Activated naive CD8-positive, alpha-beta T cell (primary cell): ENCODE measurements at regions not wholly inside any gene's neighbourhood (a gene's known extent, or its start where the extent isn't known, plus 50 kb on each side); places are given as distances from the start of the nearest gene placed in this dataset.
"Not testable (repeated sequence)": the region's sequence is repeated elsewhere in the genome, so short reads cannot be mapped to it uniquely, and the experiment has no call there.

Experiments
- H3K27ac Mint-ChIP-seq: one replicate; pipeline ENCODE4 v1.8.0; 2021; ENCODE audit warnings: mixed read lengths
- H3K27me3 Mint-ChIP-seq: one replicate; pipeline ENCODE4 v1.8.0; 2021; ENCODE audit warnings: mixed read lengths
- H3K36me3 Mint-ChIP-seq: one replicate; pipeline ENCODE4 v1.8.0; 2021; ENCODE audit warnings: mixed read lengths
- H3K4me1 Mint-ChIP-seq: one replicate; pipeline ENCODE4 v1.8.0; 2021; ENCODE audit warnings: low read depth, mixed read lengths
- H3K4me3 Mint-ChIP-seq: one replicate; pipeline ENCODE4 v1.8.0; 2021; ENCODE audit warnings: mild to moderate bottlenecking, mixed read lengths
- H3K9me3 Mint-ChIP-seq: one replicate; pipeline ENCODE4 v1.8.0; 2021; ENCODE audit warnings: low read depth, mixed read lengths

DNA sequence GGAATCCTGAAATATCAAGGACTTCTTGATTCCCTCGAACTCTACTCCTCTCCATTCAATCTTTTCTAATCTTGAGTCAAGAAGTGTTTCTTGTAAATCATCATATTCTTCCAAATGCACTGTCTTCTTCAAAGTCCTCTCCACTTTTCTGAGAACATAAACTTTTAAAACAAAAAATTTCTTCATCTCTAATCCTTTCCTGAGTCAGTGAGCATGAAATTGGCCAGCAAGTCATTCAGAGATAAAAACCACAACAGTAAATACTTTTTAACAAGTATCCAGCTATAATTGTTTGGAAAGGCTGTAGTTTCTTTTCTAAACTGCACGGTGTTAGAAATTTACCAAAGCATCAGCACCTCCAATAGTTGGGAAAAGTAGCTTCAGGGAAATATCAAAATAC, 312.6 kb upstream of the GALNT5 start:
- no peaks in the 10 kb centered on the region for H3K36me3 Mint-ChIP-seq
- H3K27ac Mint-ChIP-seq, result no peak overlapping the region
- no peaks in the 10 kb centered on the region for H3K4me1 Mint-ChIP-seq
- no peaks in the 10 kb centered on the region for H3K9me3 Mint-ChIP-seq
- no peaks in the 10 kb centered on the region for H3K27me3 Mint-ChIP-seq
- no peak overlapping the region for H3K4me3 Mint-ChIP-seq

DNA sequence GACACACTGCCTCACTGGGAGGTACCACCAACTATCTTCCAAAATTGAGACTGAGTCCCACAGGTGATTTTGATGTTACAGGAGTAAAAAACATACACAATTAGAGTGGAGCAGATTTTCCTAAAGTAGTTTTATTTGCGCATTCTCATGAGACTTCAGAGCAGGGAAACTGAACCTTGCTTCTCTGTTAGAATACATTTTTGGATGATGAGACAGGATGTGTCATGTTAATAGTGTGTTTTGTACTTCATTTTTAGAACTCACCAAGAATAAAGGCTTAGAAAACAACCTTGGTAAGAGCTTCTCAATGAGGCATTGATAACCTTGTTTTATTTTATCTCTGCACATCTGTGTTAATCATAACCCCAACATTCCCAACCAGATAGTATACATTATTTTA, 310.2 kb upstream of the GALNT5 start:
- H3K4me3 Mint-ChIP-seq, result no peak overlapping the region
- H3K27me3 Mint-ChIP-seq, result no peaks in the 10 kb centered on the region
- no peaks in the 10 kb centered on the region for H3K4me1 Mint-ChIP-seq
- H3K27ac Mint-ChIP-seq, result no peak overlapping the region
- no peaks in the 10 kb centered on the region for H3K36me3 Mint-ChIP-seq
- no peaks in the 10 kb centered on the region for H3K9me3 Mint-ChIP-seq

DNA sequence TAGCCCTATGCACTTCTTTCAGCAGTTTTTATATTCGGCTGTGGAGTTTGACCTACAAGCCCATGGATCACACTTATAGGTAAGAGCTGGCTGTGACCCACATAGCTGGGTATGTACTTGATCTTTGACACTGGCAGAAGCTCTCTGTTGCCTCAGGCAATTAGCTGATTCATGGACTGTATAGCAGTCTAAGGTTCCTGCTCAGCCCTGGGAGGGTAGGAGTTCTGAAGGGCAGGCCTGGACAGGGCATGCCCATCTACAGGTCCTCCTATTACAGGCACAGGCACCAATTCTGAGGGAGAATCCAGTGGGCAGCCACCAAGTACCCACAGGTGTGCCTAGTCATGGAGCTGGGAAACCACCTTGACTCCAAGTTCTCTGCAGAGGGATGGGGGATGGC, 301.8 kb upstream of the GALNT5 start:
- Mint-ChIP-seq H3K9me3 (no peaks in the 10 kb centered on the region), H3K27me3 (no peaks in the 10 kb centered on the region), H3K4me3 (no peak overlapping the region), H3K4me1 (no peaks in the 10 kb centered on the region), H3K36me3 (no peaks in the 10 kb centered on the region), H3K27ac (no peak overlapping the region)

DNA sequence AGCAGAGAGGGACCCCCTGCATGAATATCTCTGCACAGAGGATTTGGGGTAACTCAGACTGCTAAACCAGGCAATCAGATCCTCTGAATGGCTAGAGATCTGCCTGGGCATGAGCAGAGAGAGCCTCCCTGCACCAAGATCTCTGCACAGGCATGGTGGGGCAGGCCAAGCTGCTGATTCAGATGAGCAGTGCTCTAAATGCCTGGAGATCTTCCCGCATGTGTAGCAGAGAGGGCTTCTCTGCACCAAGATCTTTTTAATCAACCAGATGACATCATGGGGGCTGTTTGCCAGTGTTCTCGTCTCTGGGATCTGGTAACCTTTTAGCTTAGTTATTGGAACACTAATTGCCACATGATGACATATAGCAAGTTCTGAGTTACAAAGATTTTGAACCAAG, 301.3 kb upstream of the GALNT5 start:
- Mint-ChIP-seq H3K27me3 (no peaks in the 10 kb centered on the region), H3K36me3 (no peaks in the 10 kb centered on the region), H3K4me1 (no peaks in the 10 kb centered on the region), H3K27ac (no peak overlapping the region), H3K4me3 (no peak overlapping the region), H3K9me3 (no peaks in the 10 kb centered on the region)

DNA sequence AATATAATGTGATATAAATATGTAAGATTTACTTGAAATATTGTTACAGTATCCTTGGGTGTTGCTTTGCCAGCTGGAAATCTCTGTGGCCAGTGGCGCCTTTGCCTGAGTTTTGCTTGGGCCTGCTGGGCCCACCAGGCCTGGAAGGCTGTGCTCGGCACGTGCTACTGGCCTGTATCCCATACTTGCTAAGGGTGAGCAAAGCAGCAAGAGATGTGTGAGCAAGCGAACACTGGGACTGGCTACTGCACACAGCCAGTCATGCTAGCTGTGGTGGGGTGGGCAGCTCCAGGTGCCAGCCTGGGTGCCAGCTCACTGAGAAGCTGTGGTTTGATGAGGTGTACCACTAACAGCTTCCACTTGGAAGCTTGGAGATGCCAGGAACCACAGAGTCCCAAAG, 299.1 kb upstream of the GALNT5 start:
- Mint-ChIP-seq H3K4me1 (no peaks in the 10 kb centered on the region), H3K9me3 (peaks cover 4% of the 10 kb centered on the region), H3K36me3 (no peaks in the 10 kb centered on the region), H3K4me3 (no peak overlapping the region), H3K27me3 (no peaks in the 10 kb centered on the region), H3K27ac (no peak overlapping the region)

DNA sequence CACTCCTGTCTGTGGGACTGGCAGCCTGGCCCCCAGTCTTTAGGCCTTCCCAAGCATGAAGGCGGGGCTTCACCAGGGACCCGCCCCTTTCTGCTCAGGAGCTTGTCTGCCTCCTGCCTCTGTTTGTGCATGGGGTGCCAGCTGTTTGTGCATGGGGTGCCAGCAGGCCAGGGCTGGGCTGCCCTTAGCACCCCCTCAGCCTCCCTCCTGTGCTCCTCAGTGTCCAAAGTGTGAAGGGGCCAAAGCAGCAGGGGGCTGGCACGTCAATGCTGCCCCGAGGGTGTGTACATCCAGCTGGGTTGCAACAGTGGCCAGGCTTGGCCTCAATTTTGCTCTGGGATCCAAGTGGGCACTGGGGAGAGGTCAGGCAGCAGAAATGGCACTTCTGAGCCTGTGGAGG, 298.0 kb upstream of the GALNT5 start:
- Mint-ChIP-seq H3K27me3 (no peaks in the 10 kb centered on the region), H3K4me1 (no peaks in the 10 kb centered on the region), H3K9me3 (peaks cover 4% of the 10 kb centered on the region), H3K27ac (no peak overlapping the region), H3K36me3 (no peaks in the 10 kb centered on the region), H3K4me3 (no peak overlapping the region)

DNA sequence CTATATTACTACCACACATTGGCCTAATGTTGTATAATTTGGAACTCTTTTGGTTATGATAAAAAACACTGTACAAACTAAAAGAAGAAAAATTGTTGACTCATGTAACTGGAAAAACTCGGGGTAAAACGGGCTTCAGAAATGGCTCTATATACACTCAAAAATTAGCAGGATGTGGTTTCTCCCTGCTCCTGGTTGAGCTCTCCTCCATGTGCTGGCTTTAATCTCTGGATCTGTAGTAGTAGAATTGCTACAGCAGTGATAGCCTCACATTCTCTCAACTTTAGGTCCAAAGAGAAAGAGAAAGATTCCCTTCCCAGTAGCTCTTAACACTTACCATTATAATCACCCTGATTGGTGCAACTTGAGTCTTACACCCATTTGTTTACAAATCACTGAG, 274.9 kb upstream of the GALNT5 start:
- H3K4me1 Mint-ChIP-seq, result no peaks in the 10 kb centered on the region
- H3K27ac Mint-ChIP-seq, result no peak overlapping the region
- H3K27me3 Mint-ChIP-seq, result peaks cover 8% of the 10 kb centered on the region
- H3K4me3 Mint-ChIP-seq, result no peak overlapping the region
- no peaks in the 10 kb centered on the region for H3K36me3 Mint-ChIP-seq
- no peaks in the 10 kb centered on the region for H3K9me3 Mint-ChIP-seq

DNA sequence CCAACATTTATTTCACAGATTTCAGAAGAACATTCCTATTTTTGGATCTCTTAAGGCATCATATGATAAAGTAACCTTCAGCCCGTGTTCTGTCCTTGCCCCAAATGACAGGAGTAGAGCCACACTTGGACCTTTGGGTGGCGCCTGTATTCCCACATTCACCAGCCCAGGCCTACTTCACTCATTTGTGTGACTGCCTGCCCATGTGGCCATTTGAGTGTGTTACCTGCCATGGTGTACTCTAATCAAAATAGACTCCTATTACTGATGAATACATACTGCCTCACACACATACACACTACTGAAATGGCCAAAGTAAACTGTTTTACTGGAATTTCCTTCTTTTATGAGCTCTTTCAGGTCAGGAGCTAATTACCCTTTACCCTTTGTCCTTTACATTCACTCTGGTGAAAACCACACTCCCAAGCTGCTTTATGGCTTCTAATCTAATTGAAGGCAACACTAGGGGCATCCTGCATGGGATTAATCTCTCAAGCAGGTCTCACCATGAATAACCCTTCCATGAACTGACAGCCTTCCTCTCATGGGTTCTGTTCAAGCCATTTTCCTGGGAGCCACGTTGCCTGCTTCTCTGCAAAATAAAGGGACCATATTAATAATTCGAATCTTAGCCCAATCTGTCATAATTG, 271.0 kb upstream of the GALNT5 start:
- Mint-ChIP-seq H3K4me1 (no peaks in the 10 kb centered on the region), H3K27me3 (peaks cover 5% of the 10 kb centered on the region), H3K36me3 (no peaks in the 10 kb centered on the region), H3K27ac (no peak overlapping the region), H3K4me3 (no peak overlapping the region), H3K9me3 (no peaks in the 10 kb centered on the region)

DNA sequence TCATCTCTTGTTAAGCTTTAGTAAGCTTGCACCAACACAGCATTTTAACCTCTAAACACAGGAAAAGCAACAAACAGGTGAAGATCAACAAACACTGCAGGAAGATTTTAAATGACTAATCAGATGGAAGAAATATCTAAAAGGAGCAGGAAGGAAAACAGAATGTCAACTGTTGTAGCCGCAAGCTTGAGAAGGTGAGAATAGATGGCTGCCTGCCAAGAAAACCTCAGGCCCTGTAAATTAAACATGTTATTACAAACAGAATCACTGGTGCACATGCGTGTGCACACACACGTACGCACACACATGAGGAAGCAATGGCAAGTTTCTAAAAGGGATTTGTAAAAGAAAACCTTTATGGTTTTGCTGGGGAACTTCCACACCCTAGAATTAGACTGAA, 257.8 kb upstream of the GALNT5 start:
- Mint-ChIP-seq H3K9me3 (no peaks in the 10 kb centered on the region), H3K36me3 (no peaks in the 10 kb centered on the region), H3K4me1 (no peaks in the 10 kb centered on the region), H3K27me3 (peaks cover 1% of the 10 kb centered on the region), H3K27ac (no peak overlapping the region), H3K4me3 (no peak overlapping the region)

DNA sequence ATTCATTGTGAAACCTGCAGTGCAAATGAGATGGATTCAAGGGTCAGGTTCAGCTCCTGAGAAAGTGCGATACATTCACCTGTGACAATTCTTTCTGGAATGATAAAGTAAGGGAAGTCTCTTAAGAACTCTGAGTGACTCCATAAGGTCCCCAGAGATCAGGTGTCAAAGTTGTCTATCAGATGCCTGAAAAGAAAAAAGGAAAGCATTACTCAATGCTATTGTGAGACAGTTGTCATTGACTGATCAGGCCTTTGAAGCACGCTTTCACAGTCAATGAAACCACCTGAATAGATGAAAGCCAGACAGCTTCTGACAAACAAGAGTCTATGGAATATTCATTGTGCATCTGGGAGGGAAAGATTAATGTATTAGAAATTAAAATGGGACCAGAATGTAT, 252.7 kb upstream of the GALNT5 start:
- Mint-ChIP-seq H3K4me1 (no peaks in the 10 kb centered on the region), H3K36me3 (no peaks in the 10 kb centered on the region), H3K27me3 (no peaks in the 10 kb centered on the region), H3K27ac (no peak overlapping the region), H3K9me3 (no peaks in the 10 kb centered on the region), H3K4me3 (no peak overlapping the region)

DNA sequence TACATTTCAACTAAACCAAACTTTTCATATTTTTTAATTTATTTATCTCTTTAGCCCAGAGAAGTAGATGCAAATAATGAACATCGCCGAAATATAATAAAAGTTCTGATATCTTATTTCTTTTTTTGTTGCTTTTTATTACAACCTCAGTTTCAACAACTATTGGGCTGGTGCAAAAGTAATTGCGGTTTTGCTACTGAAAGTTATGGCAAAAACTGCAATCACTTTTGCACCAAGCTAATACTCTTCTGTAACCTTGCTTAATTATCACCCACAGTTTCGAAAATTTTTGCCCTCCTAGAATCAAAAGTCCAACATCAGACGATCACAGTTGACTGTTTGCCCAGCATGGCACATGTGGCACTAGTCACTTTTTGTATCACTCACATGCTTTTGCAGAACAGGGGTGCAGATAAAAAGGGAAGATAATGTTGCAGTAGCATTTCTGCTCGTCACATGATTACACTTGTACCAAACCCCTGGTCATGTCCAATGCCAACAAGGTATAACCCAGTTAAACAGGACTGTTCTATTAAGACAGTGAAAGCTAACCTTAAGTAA, 242.4 kb upstream of the GALNT5 start:
- H3K27ac Mint-ChIP-seq, result no peak overlapping the region
- no peak overlapping the region for H3K4me3 Mint-ChIP-seq
- H3K27me3 Mint-ChIP-seq, result no peaks in the 10 kb centered on the region
- no peaks in the 10 kb centered on the region for H3K9me3 Mint-ChIP-seq
- H3K36me3 Mint-ChIP-seq, result no peaks in the 10 kb centered on the region
- H3K4me1 Mint-ChIP-seq, result no peaks in the 10 kb centered on the region

DNA sequence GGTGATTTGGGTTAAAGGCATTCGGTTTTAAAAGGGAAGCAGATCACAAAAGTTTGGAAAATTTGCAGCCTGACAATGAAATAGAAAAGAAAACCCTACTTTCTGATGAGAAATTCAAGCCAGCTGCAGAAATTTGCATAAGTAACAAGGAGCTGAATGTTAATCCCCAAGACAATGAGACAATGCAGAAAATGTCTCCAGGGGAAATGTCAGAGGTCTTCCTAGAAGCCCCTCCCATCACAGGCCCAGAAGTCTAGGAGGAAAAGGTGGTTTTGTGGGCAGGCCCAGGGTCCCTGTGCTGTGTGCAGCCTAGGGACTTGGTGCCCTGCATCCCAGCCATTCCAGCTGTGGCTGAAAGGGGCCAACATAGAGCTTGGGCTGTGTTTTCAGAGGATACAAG, 234.2 kb upstream of the GALNT5 start:
- H3K9me3 Mint-ChIP-seq, H3K4me3 Mint-ChIP-seq, H3K36me3 Mint-ChIP-seq, H3K27ac Mint-ChIP-seq, H3K27me3 Mint-ChIP-seq, H3K4me1 Mint-ChIP-seq: not testable (repeated sequence)

DNA sequence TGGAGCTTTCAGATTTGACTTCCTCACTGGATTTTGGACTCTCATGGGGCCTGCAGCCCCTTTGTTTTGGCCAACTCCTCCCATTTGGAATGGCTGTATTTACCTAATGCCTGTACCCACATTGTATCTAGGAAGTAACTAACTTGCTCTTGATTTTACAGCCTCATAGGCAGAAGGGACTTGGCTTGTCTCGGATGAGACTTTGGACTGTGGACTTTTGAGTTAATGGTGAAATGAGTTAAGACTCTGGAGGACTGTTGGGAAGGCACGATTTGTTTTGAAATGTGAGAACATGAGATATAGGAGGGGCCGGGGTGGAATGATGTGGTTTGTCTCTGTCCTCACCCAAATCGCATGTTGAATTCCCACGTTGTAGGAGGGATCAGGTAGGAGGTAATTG, 233.4 kb upstream of the GALNT5 start:
- H3K4me1 Mint-ChIP-seq, result no peaks in the 10 kb centered on the region
- no peaks in the 10 kb centered on the region for H3K9me3 Mint-ChIP-seq
- H3K27ac Mint-ChIP-seq, result no peak overlapping the region
- H3K36me3 Mint-ChIP-seq, result no peaks in the 10 kb centered on the region
- H3K4me3 Mint-ChIP-seq, result no peak overlapping the region
- H3K27me3 Mint-ChIP-seq, result peaks cover 3% of the 10 kb centered on the region

DNA sequence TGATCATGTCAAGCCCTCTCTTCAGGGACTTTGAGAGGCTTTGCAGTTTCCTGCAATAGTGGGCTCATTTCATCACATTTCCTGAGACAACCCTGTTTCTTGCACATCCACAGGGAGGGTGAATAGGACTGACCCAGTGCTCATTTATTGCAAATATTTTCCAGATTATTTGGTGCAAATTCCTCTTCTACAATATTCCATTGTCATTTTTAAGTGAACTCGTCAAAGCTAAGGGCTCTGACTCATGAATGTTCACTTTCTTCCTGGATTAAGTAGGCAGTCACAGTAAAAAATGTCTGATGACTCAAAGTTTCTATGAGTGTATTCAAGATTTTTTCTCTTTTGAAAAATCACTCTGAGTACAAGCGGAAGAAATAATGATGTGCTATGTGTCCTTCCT, 225.5 kb upstream of the GALNT5 start:
- Mint-ChIP-seq H3K4me1 (no peaks in the 10 kb centered on the region), H3K9me3 (no peaks in the 10 kb centered on the region), H3K4me3 (no peak overlapping the region), H3K36me3 (no peaks in the 10 kb centered on the region), H3K27me3 (no peaks in the 10 kb centered on the region), H3K27ac (no peak overlapping the region)

DNA sequence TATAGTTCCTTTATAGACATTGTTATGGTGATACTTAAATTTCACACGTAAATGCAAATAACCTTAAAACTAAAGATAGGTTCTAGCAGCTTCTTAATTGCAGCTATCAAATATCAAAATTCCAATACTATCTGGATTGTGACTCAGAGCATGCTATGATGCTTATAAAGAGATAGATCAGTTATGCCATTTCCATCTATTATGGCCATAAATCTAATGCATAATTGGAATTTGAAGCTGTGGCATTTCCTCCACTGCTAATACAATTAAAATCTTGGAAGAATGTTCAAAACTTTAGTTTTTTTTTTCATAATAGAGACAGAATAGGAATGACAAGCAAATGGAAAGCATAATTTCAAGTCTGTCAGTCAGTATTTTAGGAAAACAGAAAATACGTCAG, 220.8 kb upstream of the GALNT5 start:
- no peak overlapping the region for H3K27ac Mint-ChIP-seq
- H3K4me3 Mint-ChIP-seq, result no peak overlapping the region
- peaks cover 3% of the 10 kb centered on the region for H3K27me3 Mint-ChIP-seq

DNA sequence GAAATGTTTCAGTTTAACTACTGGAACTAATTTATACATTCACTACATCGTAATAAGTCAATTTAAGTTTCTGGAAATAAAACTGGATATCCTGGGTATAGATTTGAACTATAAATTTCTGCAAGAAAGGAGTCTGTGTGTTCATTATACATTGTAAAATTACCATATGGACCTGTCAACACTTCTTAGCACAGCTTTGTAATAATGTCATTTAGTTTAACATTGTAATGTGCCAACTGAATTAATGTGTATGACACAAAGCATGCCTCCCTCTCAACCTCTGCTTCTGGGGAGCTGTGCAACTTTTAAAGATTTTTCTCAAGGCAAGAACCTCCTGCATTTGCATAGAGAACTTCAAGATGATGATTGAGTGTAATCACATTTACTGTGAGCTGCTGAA, 213.7 kb upstream of the GALNT5 start:
- no peaks in the 10 kb centered on the region for H3K4me1 Mint-ChIP-seq
- no peaks in the 10 kb centered on the region for H3K9me3 Mint-ChIP-seq
- H3K36me3 Mint-ChIP-seq, result no peaks in the 10 kb centered on the region
- H3K4me3 Mint-ChIP-seq, result no peak overlapping the region
- no peak overlapping the region for H3K27ac Mint-ChIP-seq
- H3K27me3 Mint-ChIP-seq, result no peaks in the 10 kb centered on the region

More for the DNA sequence above, 220.8 kb upstream of the GALNT5 start:
- no peaks in the 10 kb centered on the region for H3K9me3 Mint-ChIP-seq
- H3K4me1 Mint-ChIP-seq, result no peaks in the 10 kb centered on the region
- H3K36me3 Mint-ChIP-seq, result no peaks in the 10 kb centered on the region
